ENCODE measurements at regions not wholly inside any gene's neighbourhood (a gene's known extent, or its start where the extent isn't known, plus 50 kb on each side); places are given as distances from the start of the nearest gene placed in this dataset.

DNA sequence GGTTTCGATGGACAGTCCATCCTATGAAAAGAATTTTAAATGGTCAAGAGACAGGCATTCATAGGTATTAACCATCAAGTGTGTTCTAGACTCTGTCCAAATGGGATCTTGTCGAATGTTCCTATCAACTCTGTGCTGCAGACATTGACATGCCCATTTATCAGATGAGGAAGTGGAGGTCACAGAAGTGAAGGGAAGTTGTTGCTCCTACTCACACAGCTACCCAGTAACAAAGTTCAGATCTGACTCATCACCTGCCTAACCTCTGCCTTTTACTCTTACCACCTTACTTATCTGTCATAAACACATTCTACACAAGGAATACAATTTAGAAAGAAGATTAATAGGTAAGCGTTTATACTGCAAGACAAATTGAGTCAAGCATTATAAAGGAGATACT, 426.2 kb upstream of the BRINP1 start:
- TF ChIP-seq GATA3 (IDR thresholded peaks at IDR 0.05; ENCODE audit: low read depth, low read length) (no peak), GATA2 (IDR thresholded peaks at IDR 0.05; ENCODE audit: low read depth, low read length) (no peak)

Data from SH-SY5Y (cell line).